Cardiac muscle cell (in vitro differentiated cells and primary cell): ENCODE measurements at regions not wholly inside any gene's neighbourhood (a gene's known extent, or its start where the extent isn't known, plus 50 kb on each side); places are given as distances from the start of the nearest gene placed in this dataset.

Experiments
- DNase-seq, 2 donors: peaks; one replicate each; pipeline versions ENCODE4 v3.0.0 to v3.0.0-alpha.2; 2010 to 2017; ENCODE audit warnings: low read depth in 1 of 2, low spot score in 1 of 2
- H3K27ac ChIP-seq: fragments of 200-600 bp; sonication (generic); 2 replicates; pipeline ENCODE4 v1.5.1; 2016
- H3K27me3 ChIP-seq: fragments of 200-600 bp; sonication (generic); 2 replicates; pipeline ENCODE4 v1.6.0; 2016; ENCODE audit warnings: control low read depth
- H3K36me3 ChIP-seq: fragments of 200-600 bp; sonication (generic); 2 replicates; pipeline ENCODE4 v1.5.1; 2016; ENCODE audit warnings: control low read depth
- H3K4me1 ChIP-seq: fragments of 200-600 bp; sonication (generic); 2 replicates; pipeline ENCODE4 v1.8.1; 2017; ENCODE audit warnings: low read depth, mild to moderate bottlenecking, mixed run types
- H3K4me3 ChIP-seq: fragments of 200-600 bp; sonication (generic); 2 replicates; pipeline ENCODE4 v1.5.1; 2016; ENCODE audit warnings: mild to moderate bottlenecking
- H3K9me3 ChIP-seq: fragments of 200-600 bp; sonication (generic); 2 replicates; pipeline ENCODE4 v1.5.1; 2017; ENCODE audit warnings: low read depth, mild to moderate bottlenecking, control low read depth
- CTCF ChIP-seq: IDR thresholded peaks from 2 replicates; pipeline ENCODE4 v1.5.1; 2012; ENCODE audit warnings: low read depth, mild to moderate bottlenecking, low read length

DNA sequence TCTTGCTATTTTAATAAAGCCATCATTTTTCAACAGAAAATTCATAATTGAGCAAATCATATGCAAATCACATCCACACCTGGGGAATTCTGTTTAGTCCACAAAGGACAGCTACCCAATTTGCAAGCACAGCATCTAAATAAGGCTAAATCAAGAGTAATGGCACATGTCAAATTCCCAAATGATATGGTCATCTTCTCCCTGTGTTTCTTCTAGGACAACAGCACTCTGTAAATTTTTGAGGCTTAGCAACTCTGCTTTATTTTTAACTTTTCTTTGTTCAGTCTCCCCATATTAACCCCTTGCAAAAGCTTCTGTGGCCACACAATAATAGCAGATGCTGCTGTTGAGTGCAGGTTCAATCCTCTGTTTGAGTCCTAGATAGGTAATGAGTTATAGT, 155.6 kb upstream of the DAAM1 start:
- TF ChIP-seq CTCF, result no peak
- Histone ChIP-seq H3K27me3 (no peaks in the 10 kb centered on the region), H3K9me3 (no peaks in the 10 kb centered on the region), H3K4me3 (no peak overlapping the region), H3K36me3 (no peaks in the 10 kb centered on the region), H3K27ac (no peak overlapping the region), H3K4me1 (no peaks in the 10 kb centered on the region)
- DNase-seq, result no peak

DNA sequence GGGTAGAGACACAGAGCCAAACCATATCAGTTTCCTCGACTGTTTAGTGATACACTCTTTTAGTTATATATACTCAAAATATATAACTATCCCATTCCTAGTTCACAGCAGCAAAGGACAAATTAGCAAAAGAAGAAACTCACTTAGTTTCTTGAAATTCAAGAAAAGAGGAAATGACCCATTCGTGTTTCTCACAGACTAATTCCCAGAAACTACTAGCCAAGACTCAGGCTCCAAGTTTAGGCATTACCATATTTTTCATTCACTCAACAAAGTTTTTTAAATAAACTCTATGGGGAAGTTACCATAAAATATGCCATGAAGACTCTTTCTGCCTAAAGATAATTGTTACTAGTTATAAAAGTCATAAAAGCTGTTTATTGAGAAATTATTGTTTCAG, 152.3 kb upstream of the DAAM1 start:
- H3K9me3 ChIP-seq, result no peaks in the 10 kb centered on the region
- no peaks in the 10 kb centered on the region for H3K36me3 ChIP-seq
- no peak for TF ChIP-seq CTCF
- no peaks in the 10 kb centered on the region for H3K4me1 ChIP-seq
- H3K27ac ChIP-seq, result no peak overlapping the region
- no peak for DNase-seq
- no peak overlapping the region for H3K4me3 ChIP-seq
- no peaks in the 10 kb centered on the region for H3K27me3 ChIP-seq

- H3K27me3 ChIP-seq, result no peaks in the 10 kb centered on the region
- no peak for TF ChIP-seq CTCF
- no peaks in the 10 kb centered on the region for H3K4me1 ChIP-seq
- no peaks in the 10 kb centered on the region for H3K36me3 ChIP-seq
- no peaks in the 10 kb centered on the region for H3K9me3 ChIP-seq
- no peak overlapping the region for H3K27ac ChIP-seq
- no peak overlapping the region for H3K4me3 ChIP-seq
- no peak for DNase-seq
Observed at GRCh38 chr14:59037086-59037485, 151.4 kb upstream of the DAAM1 start.

DNA sequence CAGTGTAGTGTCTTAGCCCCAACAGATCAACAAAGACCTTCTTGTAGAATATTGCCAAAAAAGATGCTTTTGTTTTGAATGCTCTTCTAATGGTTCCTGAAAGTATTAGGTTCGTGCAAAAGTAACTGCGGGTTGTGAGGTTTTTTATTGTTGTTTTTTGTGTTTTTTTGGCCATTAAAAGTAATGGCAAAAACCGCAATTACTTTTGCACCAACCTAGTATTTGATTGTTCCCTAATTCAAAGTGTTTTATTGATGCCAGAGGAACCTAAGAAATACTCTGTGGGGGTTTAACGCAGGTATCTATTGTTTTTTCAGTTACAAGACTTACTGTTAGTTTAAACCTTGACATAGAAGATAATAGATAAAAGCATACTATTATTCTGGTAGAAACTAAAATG, 150.8 kb upstream of the DAAM1 start:
- no peaks in the 10 kb centered on the region for H3K9me3 ChIP-seq
- H3K36me3 ChIP-seq, result no peaks in the 10 kb centered on the region
- no peaks in the 10 kb centered on the region for H3K4me1 ChIP-seq
- no peak for DNase-seq
- no peak overlapping the region for H3K4me3 ChIP-seq
- H3K27ac ChIP-seq, result no peak overlapping the region
- TF ChIP-seq CTCF, result no peak
- no peaks in the 10 kb centered on the region for H3K27me3 ChIP-seq

DNA sequence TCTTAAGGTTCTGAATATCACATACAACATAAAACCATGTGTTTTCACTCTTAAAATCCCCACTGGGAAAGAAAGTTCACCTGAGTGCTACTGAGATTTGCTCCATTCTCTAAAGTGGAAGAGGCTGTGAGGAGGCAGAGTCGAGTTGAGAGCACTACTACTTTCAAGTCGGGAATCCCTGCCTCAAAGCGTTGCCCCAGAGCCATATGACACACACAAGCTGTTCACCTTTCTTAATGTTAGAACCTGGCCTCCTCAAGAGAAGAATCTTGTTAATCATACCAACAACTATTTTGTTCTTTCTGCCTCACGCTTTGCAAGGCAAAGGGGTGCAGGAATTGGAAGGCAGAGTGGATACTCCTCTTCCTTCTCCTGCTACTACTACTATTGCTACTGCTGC, 149.7 kb upstream of the DAAM1 start:
- Histone ChIP-seq H3K9me3 (no peaks in the 10 kb centered on the region), H3K36me3 (no peaks in the 10 kb centered on the region), H3K27me3 (no peaks in the 10 kb centered on the region), H3K4me3 (no peak overlapping the region), H3K27ac (no peak overlapping the region), H3K4me1 (no peaks in the 10 kb centered on the region)
- TF ChIP-seq CTCF, result no peak
- no peak for DNase-seq

DNA sequence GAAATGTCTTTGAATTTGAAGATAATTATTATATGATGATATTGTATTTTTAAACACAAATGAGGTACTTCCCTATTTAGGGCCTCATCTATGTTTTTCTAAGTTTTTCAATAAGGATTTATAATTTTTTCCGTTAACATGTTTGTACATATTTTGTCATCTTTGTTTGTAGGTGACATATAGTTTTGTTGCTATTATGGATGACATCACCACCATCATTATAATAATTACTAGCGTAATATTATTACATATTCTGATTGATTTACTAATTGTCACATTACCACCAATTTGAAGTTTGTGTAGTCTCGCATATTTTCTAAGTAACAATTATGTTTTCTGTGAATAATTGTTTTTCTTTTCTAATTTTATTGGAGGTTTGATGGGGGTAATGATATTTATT, 147.2 kb upstream of the DAAM1 start:
- no peaks in the 10 kb centered on the region for H3K27me3 ChIP-seq
- no peaks in the 10 kb centered on the region for H3K4me1 ChIP-seq
- TF ChIP-seq CTCF, result no peak
- no peak for DNase-seq
- no peaks in the 10 kb centered on the region for H3K36me3 ChIP-seq
- H3K4me3 ChIP-seq, result no peak overlapping the region
- no peak overlapping the region for H3K27ac ChIP-seq
- H3K9me3 ChIP-seq, result no peaks in the 10 kb centered on the region
